ENCODE measurements at regions not wholly inside any gene's neighbourhood (a gene's known extent, or its start where the extent isn't known, plus 50 kb on each side); places are given as distances from the start of the nearest gene placed in this dataset.
"Not testable (repeated sequence)": the region's sequence is repeated elsewhere in the genome, so short reads cannot be mapped to it uniquely, and the experiment has no call there.

- no peak for DNase-seq
Measured at GRCh38 chr14:28820677-28821076, 54.1 kb downstream of the FOXG1 start.

- no peak for DNase-seq
Measured at GRCh38 chr14:28821993-28822392, 55.4 kb downstream of the FOXG1 start.

GRCh38 chr14:28823245-28823644 lies 56.7 kb downstream of the FOXG1 start:
- DNase-seq: no peak

- no peak for DNase-seq
Measured at GRCh38 chr14:28830115-28830534, 63.5 kb downstream of the FOXG1 start.

- DNase-seq: no peak
Measured at GRCh38 chr14:28831126-28831525, 64.5 kb downstream of the FOXG1 start.

GRCh38 chr14:28842569-28842968 lies 76.0 kb downstream of the FOXG1 start:
- not testable (repeated sequence) for DNase-seq

GRCh38 chr14:28867571-28867970 lies 101.0 kb downstream of the FOXG1 start:
- DNase-seq: no peak

- no peak for DNase-seq
Measured at GRCh38 chr14:28870033-28870564, 103.5 kb downstream of the FOXG1 start.

GRCh38 chr14:28875934-28876571 lies 109.5 kb downstream of the FOXG1 start:
- peak; percentile 86 to 93 for DNase-seq

GRCh38 chr14:28876572-28876945 lies 110.0 kb downstream of the FOXG1 start:
- peak; percentile 27 to 64 for DNase-seq

- DNase-seq: no peak
Measured at GRCh38 chr14:28877923-28878322, 111.3 kb downstream of the FOXG1 start.

GRCh38 chr14:28879573-28879996 lies 113.0 kb downstream of the FOXG1 start:
- DNase-seq: peak; percentile 64 to 90

GRCh38 chr14:28886940-28887339 lies 120.4 kb downstream of the FOXG1 start:
- DNase-seq: no peak

GRCh38 chr14:28895389-28895788 lies 128.8 kb downstream of the FOXG1 start:
- DNase-seq: no peak

- no peak for DNase-seq
Measured at GRCh38 chr14:28896337-28896736, 129.8 kb downstream of the FOXG1 start.

- DNase-seq: no peak
Measured at GRCh38 chr14:28901631-28902030, 135.0 kb downstream of the FOXG1 start.

GRCh38 chr14:28902930-28903329 lies 136.3 kb downstream of the FOXG1 start:
- no peak for DNase-seq

GRCh38 chr14:28911521-28911920 lies 144.9 kb downstream of the FOXG1 start:
- DNase-seq: no peak

- DNase-seq: no peak
Measured at GRCh38 chr14:28913056-28913455, 146.5 kb downstream of the FOXG1 start.

GRCh38 chr14:28926122-28926521 lies 159.5 kb downstream of the FOXG1 start:
- no peak for DNase-seq

GRCh38 chr14:28931999-28932398 lies 165.4 kb downstream of the FOXG1 start:
- no peak for DNase-seq

GRCh38 chr14:28936601-28937000 lies 170.0 kb downstream of the FOXG1 start:
- no peak for DNase-seq

- no peak for DNase-seq
Measured at GRCh38 chr14:28941758-28942157, 175.2 kb downstream of the FOXG1 start.

GRCh38 chr14:28944605-28945004 lies 178.0 kb downstream of the FOXG1 start:
- DNase-seq: no peak

GRCh38 chr14:28946267-28946666 lies 179.7 kb downstream of the FOXG1 start:
- no peak for DNase-seq
